ENCODE measurements at regions not wholly inside any gene's neighbourhood (a gene's known extent, or its start where the extent isn't known, plus 50 kb on each side); places are given as distances from the start of the nearest gene placed in this dataset.

- DNase-seq (ENCODE audit: low read depth, low spot score) = no peak
- Histone ChIP-seq H3K36me3 (ENCODE audit: control insufficient read depth, insufficient read depth, low read length) (no peaks in the 10 kb centered on the region), H3K4me1 (ENCODE audit: control insufficient read depth, insufficient read depth, low read length) (no peaks in the 10 kb centered on the region), H3K27me3 (ENCODE audit: control insufficient read depth, insufficient read depth, low read length) (no peaks in the 10 kb centered on the region), H3K4me3 (ENCODE audit: low read depth in 2 of 2, low read length in 2 of 2) (no peak overlapping the region), H3K9me3 (ENCODE audit: control insufficient read depth, insufficient read depth, low read depth, low read length) (no peaks in the 10 kb centered on the region), H3K27ac (ENCODE audit: low read length) (no peak overlapping the region)
- ChIA-PET CTCF (no interaction called here), POLR2A (no interaction called here)
- BruUV-seq (replicated peaks) = no TSS peak
- in situ Hi-C loops (cut with HindIII; ENCODE audit: low pct_unique_long_range_greater_than_20kb, low sequenced_read_pairs) = no loop called here
- intact Hi-C loops (cut with micrococcal nuclease; ENCODE audit: unreplicated experiment) = no loop called here
- TF ChIP-seq CTCF (IDR thresholded peaks at IDR 0.05) = no peak
- TF ChIP-seq TCF7L2 (IDR thresholded peaks at IDR 0.05; ENCODE audit: low read depth, low read length) = no peak
- TF ChIP-seq POLR2AphosphoS5 (IDR thresholded peaks at IDR 0.05; ENCODE audit: low read depth, low read length) = no peak
- no peak for TF ChIP-seq SIN3A (IDR thresholded peaks at IDR 0.05; ENCODE audit: borderline replicate concordance, insufficient read depth, low read depth, low read length)
- no peak for TF ChIP-seq REST (IDR thresholded peaks at IDR 0.05; ENCODE audit: insufficient read depth in 1 of 2, low read depth in 2 of 2, low read length in 1 of 2)
- ATAC-seq = no peak
These were observed 262.7 kb downstream of the PDHA2 start for GRCh38 chr4:96102541-96103026.

GRCh38 chr4:96103086-96103485, 263.2 kb downstream of the PDHA2 start:
- BruUV-seq (replicated peaks) = no TSS peak
- no peak for DNase-seq (ENCODE audit: low read depth, low spot score)
- CTCF ChIA-PET = no interaction called here
- TF ChIP-seq POLR2AphosphoS5 (IDR thresholded peaks at IDR 0.05; ENCODE audit: low read depth, low read length) (no peak), REST (IDR thresholded peaks at IDR 0.05; ENCODE audit: insufficient read depth in 1 of 2, low read depth in 2 of 2, low read length in 1 of 2) (no peak), SIN3A (IDR thresholded peaks at IDR 0.05; ENCODE audit: borderline replicate concordance, insufficient read depth, low read depth, low read length) (no peak), TCF7L2 (IDR thresholded peaks at IDR 0.05; ENCODE audit: low read depth, low read length) (no peak), CTCF (IDR thresholded peaks at IDR 0.05) (no peak)
- intact Hi-C loops (cut with micrococcal nuclease; ENCODE audit: unreplicated experiment) = no loop called here
- Histone ChIP-seq H3K9me3 (ENCODE audit: control insufficient read depth, insufficient read depth, low read depth, low read length) (no peaks in the 10 kb centered on the region), H3K27ac (ENCODE audit: low read length) (no peak overlapping the region), H3K4me1 (ENCODE audit: control insufficient read depth, insufficient read depth, low read length) (no peaks in the 10 kb centered on the region), H3K4me3 (ENCODE audit: low read depth in 2 of 2, low read length in 2 of 2) (no peak overlapping the region), H3K36me3 (ENCODE audit: control insufficient read depth, insufficient read depth, low read length) (no peaks in the 10 kb centered on the region), H3K27me3 (ENCODE audit: control insufficient read depth, insufficient read depth, low read length) (no peaks in the 10 kb centered on the region)
- in situ Hi-C loops (cut with HindIII; ENCODE audit: low pct_unique_long_range_greater_than_20kb, low sequenced_read_pairs) = no loop called here
- POLR2A ChIA-PET = no interaction called here
- ATAC-seq = no peak

Measured in Panc1 (cell line).